ENCODE measurements at regions not wholly inside any gene's neighbourhood (a gene's known extent, or its start where the extent isn't known, plus 50 kb on each side); places are given as distances from the start of the nearest gene placed in this dataset.
"Not testable (repeated sequence)": the region's sequence is repeated elsewhere in the genome, so short reads cannot be mapped to it uniquely, and the experiment has no call there.

- no peak for FAIRE-seq
- DNase-seq (ENCODE audit: insufficient read length, low spot score), result no peak
- no peak for TF ChIP-seq POLR2A (IDR thresholded peaks at IDR 0.05; ENCODE audit: low read depth, low read length)
Observed at GRCh38 chr6:27026361-27026760, 221.1 kb upstream of the PRSS16 start.

- FAIRE-seq (no peak), DNase-seq (ENCODE audit: insufficient read length, low spot score) (no peak)
- no peak for TF ChIP-seq POLR2A (IDR thresholded peaks at IDR 0.05; ENCODE audit: low read depth, low read length)
Observed at GRCh38 chr6:27031302-27031701, 216.2 kb upstream of the PRSS16 start.

- no peak for DNase-seq (ENCODE audit: insufficient read length, low spot score)
- no peak for TF ChIP-seq POLR2A (IDR thresholded peaks at IDR 0.05; ENCODE audit: low read depth, low read length)
- FAIRE-seq, result no peak
Observed at GRCh38 chr6:27038498-27038897, 209.0 kb upstream of the PRSS16 start.

GRCh38 chr6:27040244-27041042, 207.1 kb upstream of the PRSS16 start:
- FAIRE-seq, result no peak
- DNase-seq (ENCODE audit: insufficient read length, low spot score), result no peak
- no peak for TF ChIP-seq POLR2A (IDR thresholded peaks at IDR 0.05; ENCODE audit: low read depth, low read length)

- DNase-seq (ENCODE audit: insufficient read length, low spot score) (no peak), FAIRE-seq (no peak)
Observed at GRCh38 chr6:27043244-27043643, 204.3 kb upstream of the PRSS16 start.

GRCh38 chr6:27045131-27045530, 202.4 kb upstream of the PRSS16 start:
- not testable (repeated sequence) for FAIRE-seq

More at GRCh38 chr6:27043244-27043643, 204.3 kb upstream of the PRSS16 start:
- no peak for TF ChIP-seq POLR2A (IDR thresholded peaks at IDR 0.05; ENCODE audit: low read depth, low read length)

GRCh38 chr6:27047725-27048124, 199.8 kb upstream of the PRSS16 start:
- FAIRE-seq; DNase-seq (ENCODE audit: insufficient read length, low spot score): not testable (repeated sequence)

More at GRCh38 chr6:27045131-27045530, 202.4 kb upstream of the PRSS16 start:
- DNase-seq (ENCODE audit: insufficient read length, low spot score), result not testable (repeated sequence)

GRCh38 chr6:27049863-27050781, 197.4 kb upstream of the PRSS16 start:
- FAIRE-seq, result no peak
- TF ChIP-seq POLR2A (IDR thresholded peaks at IDR 0.05; ENCODE audit: low read depth, low read length), result no peak

GRCh38 chr6:27052082-27052730, 195.3 kb upstream of the PRSS16 start:
- not testable (repeated sequence) for FAIRE-seq; DNase-seq (ENCODE audit: insufficient read length, low spot score)

More at GRCh38 chr6:27049863-27050781, 197.4 kb upstream of the PRSS16 start:
- no peak for DNase-seq (ENCODE audit: insufficient read length, low spot score)

- FAIRE-seq, result no peak
- TF ChIP-seq POLR2A (IDR thresholded peaks at IDR 0.05; ENCODE audit: low read depth, low read length), result no peak
- DNase-seq (ENCODE audit: insufficient read length, low spot score), result no peak
Observed at GRCh38 chr6:27052731-27053082, 194.8 kb upstream of the PRSS16 start.

GRCh38 chr6:27053738-27054137, 193.8 kb upstream of the PRSS16 start:
- no peak for TF ChIP-seq POLR2A (IDR thresholded peaks at IDR 0.05; ENCODE audit: low read depth, low read length)
- no peak for FAIRE-seq
- no peak for DNase-seq (ENCODE audit: insufficient read length, low spot score)

- no peak for TF ChIP-seq POLR2A (IDR thresholded peaks at IDR 0.05; ENCODE audit: low read depth, low read length)
- FAIRE-seq (no peak), DNase-seq (ENCODE audit: insufficient read length, low spot score) (no peak)
Observed at GRCh38 chr6:27056615-27057014, 190.9 kb upstream of the PRSS16 start.

- no peak for TF ChIP-seq POLR2A (IDR thresholded peaks at IDR 0.05; ENCODE audit: low read depth, low read length)
- FAIRE-seq, result no peak
- no peak for DNase-seq (ENCODE audit: insufficient read length, low spot score)
Observed at GRCh38 chr6:27059621-27060425, 187.7 kb upstream of the PRSS16 start.

Data from H54 (cell line).